GM18505 (cell line): ENCODE measurements at regions not wholly inside any gene's neighbourhood (a gene's known extent, or its start where the extent isn't known, plus 50 kb on each side); places are given as distances from the start of the nearest gene placed in this dataset.

Experiments
- ATAC-seq: cut with Tn5 transposase; IDR thresholded peaks from one replicate; pipeline ENCODE4 v1.9.1; 2021; ENCODE audit not compliant: unreplicated experiment
- POLR2A ChIP-seq: IDR thresholded peaks from 4 replicates; pipeline ENCODE4 v1.6.1; 2011; ENCODE audit warnings: borderline replicate concordance; ENCODE audit not compliant: insufficient read depth, insufficient read length; ENCODE audit errors: extremely low read depth

DNA sequence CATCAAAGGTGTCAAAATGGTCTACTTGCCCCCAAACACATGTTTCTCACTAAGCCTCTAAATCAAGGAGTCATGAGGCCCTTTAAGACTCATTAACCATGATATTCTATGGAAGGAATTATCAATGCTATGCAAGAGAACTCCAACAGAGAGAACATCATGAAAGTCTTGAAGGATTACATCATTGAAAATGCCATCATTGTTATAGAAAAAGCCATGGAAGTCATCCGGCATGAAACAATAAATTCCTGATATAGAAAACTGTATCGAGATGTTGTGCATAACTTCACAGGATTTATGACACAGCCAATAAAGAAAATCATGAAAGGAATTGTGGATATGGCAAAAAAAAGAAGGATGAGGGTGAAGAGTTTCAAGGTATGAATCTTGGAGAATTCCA is 1363.6 kb upstream of the CDH2 start:
- no peak for TF ChIP-seq POLR2A
- ATAC-seq, result no peak

DNA sequence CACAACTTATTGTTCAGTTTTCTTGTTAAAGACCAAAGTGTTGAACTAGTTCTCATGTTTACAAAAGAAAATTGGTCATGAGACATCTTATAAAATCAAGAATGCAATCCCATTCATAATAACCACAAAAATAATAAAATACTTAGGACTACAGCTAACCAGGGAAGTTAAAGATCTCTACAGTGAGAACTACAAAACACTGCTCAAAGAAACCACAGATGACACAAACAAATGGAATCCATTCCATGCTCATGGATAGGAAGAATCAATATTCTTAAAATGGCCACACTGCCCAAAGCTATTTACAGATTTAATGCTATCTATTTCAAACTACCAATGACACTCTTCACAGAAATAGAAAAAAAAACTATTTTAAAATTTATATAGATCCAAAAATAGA is 1354.8 kb upstream of the CDH2 start:
- no peak for TF ChIP-seq POLR2A
- no peak for ATAC-seq

DNA sequence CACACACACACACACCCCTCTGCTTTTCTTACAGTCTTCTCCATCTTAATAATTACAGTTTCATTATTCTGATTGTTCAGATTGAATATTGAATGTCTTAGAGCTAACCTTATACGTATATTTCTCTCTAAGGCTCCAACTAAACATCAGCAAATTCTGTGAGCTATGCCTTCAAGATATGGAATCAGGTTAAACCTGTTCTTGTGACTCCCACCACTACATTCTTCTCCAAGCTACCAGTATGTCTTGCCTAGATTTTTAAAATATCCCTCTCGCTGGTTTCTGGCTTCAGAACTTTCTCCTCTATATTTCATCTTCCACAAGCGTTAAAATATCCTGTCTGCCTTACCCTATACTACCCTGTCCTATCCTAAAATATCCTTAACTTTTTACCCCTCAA is 1346.4 kb upstream of the CDH2 start:
- ATAC-seq, result no peak
- no peak for TF ChIP-seq POLR2A

DNA sequence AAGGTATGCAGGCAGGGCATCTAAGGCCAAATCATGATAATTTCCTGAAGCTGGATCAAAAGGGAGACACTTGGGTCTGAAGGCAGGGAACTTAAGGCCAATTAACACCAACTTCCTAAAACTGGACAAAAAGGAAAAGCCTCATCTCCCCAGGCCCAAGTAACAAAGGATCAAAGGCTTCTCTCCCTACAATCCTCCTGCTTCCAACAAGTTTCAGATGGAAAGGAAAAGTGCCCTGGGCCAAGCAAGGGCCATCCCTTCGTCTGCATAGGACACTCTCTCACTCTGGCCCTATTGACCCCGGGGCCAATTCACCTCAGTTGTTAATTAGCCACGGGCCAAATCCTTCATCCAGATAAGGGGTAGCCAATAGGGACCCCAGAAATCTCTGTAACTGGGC is 1335.8 kb upstream of the CDH2 start:
- no peak for TF ChIP-seq POLR2A
- ATAC-seq, result no peak

DNA sequence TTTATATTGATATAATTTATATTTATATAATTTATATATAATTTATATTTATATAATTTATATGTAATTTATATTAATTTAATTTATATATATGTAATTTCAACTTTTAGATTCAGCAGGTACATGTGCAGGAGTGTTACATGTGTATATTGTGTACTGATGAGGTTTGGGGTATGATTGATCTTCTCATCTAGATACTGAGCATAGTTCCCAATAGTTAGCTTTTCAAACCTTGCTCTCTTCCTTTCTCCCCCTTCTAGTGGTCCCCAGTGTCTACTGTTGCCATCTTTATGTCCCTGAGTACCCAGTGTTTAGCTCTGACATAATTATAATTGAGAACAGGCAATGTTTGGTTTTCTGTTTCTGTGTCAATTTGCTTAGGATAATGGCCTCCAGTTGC is 1335.3 kb upstream of the CDH2 start:
- ATAC-seq, result no peak
- TF ChIP-seq POLR2A, result no peak

DNA sequence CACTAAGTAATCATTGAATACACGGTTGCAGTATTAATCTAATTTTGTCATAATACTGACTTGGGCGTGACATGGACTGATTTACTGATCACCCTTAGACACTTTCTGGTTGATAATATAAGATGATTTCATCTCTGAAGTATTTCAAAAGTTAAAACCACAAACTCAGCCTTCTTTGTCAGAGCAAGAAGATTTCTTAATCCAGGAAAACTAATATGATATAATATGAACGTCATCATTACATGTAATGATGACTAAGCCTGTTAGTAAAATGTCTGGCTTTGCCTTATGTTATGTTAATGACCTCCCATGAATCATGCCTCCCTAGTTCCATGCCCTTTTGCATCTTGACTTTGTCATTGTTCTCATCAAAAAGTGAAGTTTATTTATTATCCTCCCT is 1325.0 kb upstream of the CDH2 start:
- no peak for ATAC-seq
- TF ChIP-seq POLR2A, result no peak

DNA sequence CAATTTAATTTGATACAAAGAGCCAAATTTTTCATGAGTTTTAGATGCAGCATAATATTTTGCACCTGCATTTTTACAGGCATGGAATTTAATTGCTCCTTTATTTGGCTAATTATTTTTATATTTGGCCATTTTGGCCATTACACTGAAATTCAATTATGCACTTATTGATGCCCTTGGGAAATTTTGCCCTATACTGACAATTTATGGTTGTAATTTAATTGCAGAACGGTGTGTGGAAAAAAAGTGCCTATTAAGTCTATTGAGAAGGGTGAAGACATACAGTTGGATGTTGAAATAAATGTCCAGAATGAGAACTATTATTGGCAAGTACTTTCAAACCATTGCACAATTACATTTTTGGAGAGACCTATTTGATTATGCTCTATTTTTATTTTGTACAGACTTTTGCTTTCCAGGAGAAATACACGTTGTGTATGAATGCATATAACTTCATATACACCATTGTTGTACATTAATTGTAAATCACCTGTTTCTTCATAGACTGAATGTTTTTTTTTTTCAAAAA is 1319.3 kb upstream of the CDH2 start:
- ATAC-seq, result no peak
- TF ChIP-seq POLR2A, result no peak

DNA sequence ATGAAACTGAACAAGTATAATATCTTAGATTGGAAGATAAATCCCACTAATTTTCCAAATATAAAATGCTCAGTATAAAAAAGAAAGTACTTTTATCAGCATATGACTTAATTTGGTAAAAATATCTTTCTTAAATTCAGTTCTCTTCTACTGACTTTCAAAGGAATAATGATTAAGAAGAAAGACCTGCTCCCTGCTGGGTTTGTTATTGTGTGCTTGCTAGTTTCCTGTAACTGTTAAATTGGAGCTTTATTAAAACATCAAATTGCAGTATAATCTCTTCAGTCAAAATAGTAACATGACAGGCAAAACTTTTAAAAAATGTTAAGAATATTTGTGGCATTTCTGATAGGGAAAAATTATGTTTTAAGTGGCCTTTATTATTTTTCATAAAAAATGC is 1317.4 kb upstream of the CDH2 start:
- TF ChIP-seq POLR2A, result no peak
- no peak for ATAC-seq

DNA sequence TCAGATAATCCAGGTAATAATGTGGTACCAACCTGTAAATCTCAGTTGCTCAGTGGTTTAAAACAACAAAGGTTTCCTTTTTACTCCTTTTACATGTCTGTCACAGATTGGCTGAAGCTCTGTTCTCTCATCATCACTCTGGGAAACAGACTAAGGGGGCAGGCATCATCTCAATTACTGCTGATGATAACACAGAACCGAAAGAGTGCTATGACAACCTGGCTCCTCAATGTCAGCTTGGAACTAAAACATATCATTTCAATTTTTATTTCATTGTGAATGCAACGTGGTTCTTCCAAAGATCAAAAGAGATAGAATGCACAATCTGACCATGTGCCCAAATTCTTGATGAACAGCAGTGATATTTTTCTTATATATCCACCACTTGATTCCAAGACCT is 1315.0 kb upstream of the CDH2 start:
- ATAC-seq, result no peak
- no peak for TF ChIP-seq POLR2A

DNA sequence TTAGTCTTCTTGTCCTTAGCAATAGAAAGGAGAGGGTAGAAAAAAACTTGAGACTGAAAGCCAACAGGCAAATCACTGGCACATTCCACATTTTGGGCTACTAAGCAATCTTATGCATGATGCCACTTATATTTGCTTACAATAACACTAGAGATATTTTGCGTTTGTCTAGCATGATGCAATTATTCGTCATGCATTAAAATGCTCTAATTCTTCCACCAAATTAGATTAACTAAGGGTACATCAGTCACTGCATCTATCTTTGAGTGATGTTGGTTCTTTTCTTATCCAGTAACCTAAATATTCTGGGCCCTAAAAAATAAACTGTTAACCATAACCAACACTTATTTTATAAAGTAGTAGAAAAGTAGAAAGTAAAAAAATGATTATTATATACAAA is 1311.7 kb upstream of the CDH2 start:
- no peak for ATAC-seq
- no peak for TF ChIP-seq POLR2A

DNA sequence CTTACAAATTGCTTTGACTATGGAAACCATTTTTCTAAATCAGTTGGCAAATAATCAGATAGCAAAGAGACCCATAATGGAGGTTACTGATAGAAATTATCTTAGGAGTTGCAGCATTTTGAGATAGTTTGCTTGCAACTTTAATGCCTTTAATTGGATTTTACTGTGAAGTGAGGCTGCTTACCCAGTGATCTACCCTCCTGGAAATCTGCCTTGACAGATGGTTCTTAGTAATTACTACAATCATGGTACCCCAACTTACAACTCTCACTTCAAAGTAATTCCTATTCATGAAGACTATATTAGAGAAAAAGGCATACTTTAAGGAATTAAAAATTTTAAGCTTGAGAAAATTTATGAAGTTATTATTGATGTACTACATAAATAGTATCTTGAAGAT is 1288.6 kb upstream of the CDH2 start:
- no peak for TF ChIP-seq POLR2A
- ATAC-seq, result no peak

DNA sequence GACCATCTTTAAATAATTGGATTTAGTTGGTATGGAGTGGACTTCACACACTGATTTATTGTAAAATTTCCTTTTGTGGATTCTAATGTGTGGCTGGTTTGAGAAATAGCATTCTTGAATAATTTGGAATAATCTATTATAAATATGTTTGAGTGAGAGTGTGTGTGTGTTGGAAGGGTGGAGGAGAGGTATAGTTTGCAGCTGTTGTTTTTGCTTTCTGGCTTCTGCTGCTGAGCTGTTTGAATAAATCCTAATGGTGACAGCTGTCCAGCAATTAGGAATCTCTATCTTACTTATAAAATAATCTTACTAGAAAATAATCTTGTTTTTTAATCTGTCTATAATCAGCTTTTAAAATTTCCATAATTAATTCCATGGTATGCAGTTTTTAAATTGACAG is 1283.0 kb upstream of the CDH2 start:
- no peak for TF ChIP-seq POLR2A
- ATAC-seq, result no peak

DNA sequence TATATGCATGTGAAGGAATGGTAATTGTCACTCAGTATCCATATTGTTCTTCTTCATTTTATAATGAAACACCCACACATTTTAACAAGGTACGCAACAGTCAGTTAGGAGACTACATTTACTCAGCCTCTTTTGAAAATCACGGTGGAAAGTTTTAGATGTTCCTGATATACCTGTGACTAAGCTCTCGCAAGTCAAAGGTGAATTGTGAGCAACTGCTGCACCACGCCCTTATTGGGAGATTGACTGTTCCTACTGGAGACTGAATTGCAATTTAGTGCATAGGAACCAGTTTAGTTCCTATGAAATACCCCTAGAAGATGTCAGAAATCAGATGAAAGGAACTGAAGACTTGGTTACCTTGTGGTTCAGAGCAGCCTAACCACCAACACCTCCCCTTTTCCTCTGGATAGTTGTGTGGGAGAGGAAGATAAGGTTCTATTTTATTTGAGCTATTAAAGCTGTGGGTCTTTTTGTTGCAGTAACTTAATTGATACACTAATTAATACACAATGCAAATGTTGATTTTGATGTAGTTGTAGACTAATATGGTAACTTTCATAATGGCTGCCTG is 1280.5 kb upstream of the CDH2 start:
- ATAC-seq, result no peak
- no peak for TF ChIP-seq POLR2A

DNA sequence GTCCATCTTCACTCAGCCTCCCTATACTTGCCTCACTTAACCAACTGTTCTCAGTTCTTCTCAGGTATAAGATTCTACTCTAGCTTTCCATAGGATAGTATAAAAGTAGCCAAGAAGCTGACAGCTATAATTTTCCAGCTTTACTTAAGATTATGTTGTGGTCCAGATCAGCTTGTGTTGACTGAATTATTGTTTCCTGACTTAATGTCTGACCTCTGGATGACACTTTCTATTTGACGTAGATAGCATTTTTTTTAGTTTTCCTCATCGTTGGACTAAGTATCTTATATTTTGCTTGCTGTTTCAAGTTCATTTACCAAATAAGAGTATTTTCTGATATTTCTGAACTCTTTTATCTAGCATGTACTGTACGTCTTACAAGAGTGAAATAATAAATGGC is 1272.5 kb upstream of the CDH2 start:
- TF ChIP-seq POLR2A, result no peak

DNA sequence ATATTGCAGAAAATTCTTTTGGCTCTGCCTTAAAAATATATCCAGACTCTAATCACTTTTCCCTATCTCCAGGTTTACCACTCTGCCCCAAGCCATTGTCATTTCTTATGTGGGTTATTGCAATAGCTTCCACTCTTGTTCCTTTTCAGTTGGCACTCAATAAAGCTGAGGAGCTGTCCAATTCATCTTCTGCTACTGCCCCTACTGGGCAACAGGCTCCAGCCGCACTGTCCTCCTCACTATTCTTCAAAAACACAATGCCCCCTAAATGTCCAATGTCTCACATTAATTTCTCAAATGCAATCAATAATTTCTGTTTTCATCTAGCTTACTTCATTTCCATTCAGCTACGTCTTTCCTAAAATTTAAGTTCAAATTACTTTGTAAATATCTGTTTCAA is 1262.5 kb upstream of the CDH2 start:
- ATAC-seq, result no peak
- no peak for TF ChIP-seq POLR2A

More for the DNA sequence above, 1272.5 kb upstream of the CDH2 start:
- ATAC-seq, result no peak
